Ureter (tissue), 1 donor: ENCODE measurements at regions not wholly inside any gene's neighbourhood (a gene's known extent, or its start where the extent isn't known, plus 50 kb on each side); places are given as distances from the start of the nearest gene placed in this dataset.

Experiments used
- DNase-seq: peaks from one replicate; pipeline ENCODE4 v3.0.0-alpha.2; 2020; ENCODE audit warnings: low spot score
- donor health status: DM: yes; HTN: yes; CAD: no.

DNA sequence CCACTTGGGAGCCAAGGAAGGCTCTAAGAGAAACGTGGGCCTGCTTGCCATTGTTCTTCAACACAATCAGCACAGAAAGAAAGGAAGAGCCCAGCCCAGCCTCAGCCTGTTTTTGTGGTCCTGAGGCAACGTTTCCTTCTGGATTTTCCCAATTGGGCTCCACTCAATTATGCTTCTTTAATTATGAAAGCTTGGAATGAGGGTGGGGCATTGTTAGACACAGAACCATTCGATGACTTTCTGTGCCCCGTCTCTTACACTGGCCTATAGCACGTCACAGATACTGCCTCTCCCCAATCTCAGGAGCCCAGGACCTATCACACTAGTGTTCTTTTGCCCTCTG lies 207.4 kb downstream of the ZFP36L2 start:
- no peak for DNase-seq

GRCh38 chr2:43018179-43019024 lies 208.0 kb downstream of the ZFP36L2 start:
- DNase-seq = peak; percentile 88

DNA sequence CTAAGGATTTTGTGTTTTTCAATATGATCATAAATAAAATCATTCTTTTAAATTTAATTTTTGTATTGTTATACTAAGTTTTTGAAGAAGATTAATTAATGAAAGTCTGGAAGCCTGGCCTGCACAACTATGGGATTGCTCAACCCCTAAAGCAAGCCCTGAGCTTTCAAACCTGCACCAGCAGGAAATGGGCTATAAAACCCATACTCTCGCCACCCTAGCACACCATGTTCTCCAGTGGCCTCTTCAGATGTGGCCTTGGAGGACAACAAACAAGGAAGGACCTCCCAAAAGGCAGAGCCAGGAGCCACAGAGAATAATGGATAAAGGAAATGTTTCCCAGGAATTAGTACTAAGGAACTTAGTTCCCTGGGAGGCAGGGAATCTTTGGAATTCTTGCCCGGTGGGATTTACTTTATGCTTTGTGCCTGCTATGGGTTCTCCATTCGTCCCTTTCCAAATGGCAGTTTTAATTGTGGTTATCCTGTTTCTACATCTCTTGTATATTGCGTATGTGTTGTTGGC lies 212.5 kb downstream of the ZFP36L2 start:
- no peak for DNase-seq

- no peak for DNase-seq
Observed at GRCh38 chr2:43012966-43013365, 213.4 kb downstream of the ZFP36L2 start.

DNA sequence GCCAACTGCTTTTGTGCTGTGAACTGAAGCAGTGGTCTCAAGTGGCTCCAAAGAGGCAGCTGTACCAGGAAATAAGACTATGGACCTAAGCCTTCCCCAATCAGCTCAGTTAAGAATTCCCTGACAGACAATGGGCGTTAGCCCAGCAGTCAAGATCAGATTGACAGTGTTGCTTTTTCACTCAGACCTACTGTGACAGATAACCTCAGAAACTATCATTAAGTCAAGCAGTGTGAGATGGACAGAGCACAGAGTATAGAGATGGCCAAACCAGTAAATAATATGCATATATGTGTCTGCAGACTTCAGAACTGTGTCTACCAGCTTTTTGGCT lies 215.3 kb downstream of the ZFP36L2 start:
- peak; percentile 23 for DNase-seq

DNA sequence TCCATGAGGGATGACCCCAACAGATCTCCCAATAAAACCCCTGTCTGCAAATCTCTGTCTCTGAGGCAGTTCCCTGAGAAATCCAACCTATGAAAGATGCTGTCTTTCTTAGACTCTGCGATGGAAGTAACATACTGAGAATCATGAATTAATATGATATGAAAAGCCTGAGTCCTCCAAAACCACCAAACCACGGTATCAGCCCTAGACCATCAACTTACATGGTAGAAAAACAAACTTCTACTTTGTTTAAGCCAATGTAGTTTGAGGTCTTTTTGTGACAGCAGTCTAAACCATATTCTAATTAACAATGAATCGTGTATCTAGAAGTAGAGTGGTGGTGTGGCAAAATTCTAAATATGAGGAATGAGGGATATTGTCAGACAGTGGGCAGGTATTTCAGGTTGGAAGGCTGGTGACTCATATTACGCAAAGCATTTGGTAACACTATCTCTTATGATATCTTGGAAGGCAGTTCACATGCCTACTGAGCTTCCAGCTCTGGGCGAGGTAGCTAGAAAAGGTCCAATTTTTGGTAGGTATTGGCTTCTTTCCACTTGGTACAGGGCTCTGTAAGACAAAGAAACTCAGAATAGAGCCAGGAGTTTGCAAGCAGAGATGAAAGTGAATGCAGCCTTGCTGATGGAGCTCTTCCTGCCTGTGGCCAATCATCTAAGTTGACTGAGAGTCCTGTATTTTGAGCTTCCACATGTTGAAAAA lies 215.8 kb downstream of the ZFP36L2 start:
- peak; percentile 37 for DNase-seq

- DNase-seq = peak; percentile 17
Observed at GRCh38 chr2:43009448-43009847, 217.0 kb downstream of the ZFP36L2 start.

GRCh38 chr2:43008388-43008787 lies 216.0 kb upstream of the HAAO start:
- DNase-seq = peak; percentile 19

DNA sequence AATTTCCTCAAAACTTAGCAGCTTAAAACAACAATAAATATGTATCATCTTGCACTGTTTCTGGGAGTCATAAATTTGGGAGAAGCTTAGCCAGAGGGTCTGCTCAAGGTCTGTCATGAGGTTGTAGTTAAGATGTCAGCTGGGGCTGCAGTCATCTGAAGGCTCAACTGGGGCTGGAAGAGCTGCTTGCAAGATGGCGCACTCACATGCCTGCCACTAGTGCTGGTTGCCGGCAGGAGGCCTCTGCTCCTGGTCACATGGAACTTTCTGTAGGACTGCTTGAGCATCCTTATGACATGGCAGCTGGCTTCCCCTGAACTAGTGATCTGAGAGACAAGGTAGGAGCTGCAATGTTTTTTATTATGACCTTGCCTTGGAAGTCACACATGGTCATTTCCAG lies 215.5 kb upstream of the HAAO start:
- peak; percentile 7 for DNase-seq

GRCh38 chr2:43006834-43007543 lies 214.6 kb upstream of the HAAO start:
- peak; percentile 22 for DNase-seq

GRCh38 chr2:43005975-43006833 lies 213.8 kb upstream of the HAAO start:
- peak; percentile 36 for DNase-seq

GRCh38 chr2:43005245-43005974 lies 213.0 kb upstream of the HAAO start:
- DNase-seq = peak; percentile 41

- peak; percentile 17 for DNase-seq
Observed at GRCh38 chr2:43004879-43005244, 212.5 kb upstream of the HAAO start.

DNA sequence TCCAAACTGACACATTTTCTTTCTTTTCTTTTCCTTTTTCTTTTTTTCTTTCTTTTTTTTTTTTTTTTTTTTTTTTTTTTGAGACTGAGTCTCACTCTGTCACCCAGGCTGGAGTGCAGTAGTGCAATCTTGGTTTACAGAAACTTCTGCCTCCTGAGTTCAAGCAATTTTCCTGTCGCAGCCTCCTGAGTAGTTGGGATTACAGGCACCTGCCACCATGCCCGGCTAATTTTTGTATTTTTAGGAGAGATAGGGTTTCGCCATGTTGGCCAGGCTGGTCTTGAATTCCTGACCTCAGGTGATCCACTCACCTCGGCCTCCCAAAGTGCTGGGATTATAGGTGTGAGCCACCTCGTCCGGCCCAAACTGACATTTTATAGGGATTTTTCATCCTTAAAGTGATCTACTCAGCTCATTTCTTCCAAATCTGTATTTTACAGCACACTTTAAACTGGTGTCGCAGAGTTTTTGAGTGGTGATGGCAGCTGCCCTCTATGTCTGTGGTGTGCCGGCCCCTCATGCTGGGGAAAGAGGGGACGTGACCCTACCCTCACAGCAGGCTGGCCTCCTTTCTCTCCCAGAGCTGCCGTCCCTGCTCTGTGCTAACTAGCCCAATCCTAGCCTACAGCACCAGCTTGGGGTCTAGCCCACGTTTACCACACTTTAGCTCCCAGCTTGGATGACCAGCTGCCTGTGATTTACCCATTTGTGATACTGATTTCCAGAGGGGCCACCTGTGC lies 211.9 kb upstream of the HAAO start:
- DNase-seq = peak; percentile 17

DNA sequence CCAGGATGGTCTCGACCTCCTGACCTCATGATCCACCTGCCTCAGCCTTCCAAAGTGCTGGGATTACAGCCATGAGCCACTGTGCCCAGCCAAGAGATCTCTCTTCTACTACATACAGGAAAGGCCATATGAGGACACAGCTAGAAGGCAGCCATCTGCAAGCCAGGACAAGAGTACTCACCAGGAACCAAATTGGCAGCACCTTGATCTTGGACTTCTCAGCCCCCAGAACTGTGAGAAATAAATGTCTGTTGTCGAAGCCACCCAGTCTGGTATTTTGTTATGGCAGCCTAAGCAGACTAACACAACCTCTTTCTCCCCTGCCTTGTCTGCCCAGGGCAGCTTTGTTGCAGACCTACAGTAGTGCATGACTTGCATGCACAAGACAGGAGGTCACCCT lies 211.3 kb upstream of the HAAO start:
- peak; percentile 29 for DNase-seq

GRCh38 chr2:43001787-43002468 lies 209.5 kb upstream of the HAAO start:
- peak; percentile 13 for DNase-seq

GRCh38 chr2:43001055-43001378 lies 208.6 kb upstream of the HAAO start:
- peak; percentile 26 for DNase-seq

GRCh38 chr2:43000242-43001054 lies 208.1 kb upstream of the HAAO start:
- DNase-seq = peak; percentile 37

- DNase-seq = no peak
Observed at GRCh38 chr2:42999856-43000241, 207.5 kb upstream of the HAAO start.
